ENCODE measurements at regions not wholly inside any gene's neighbourhood (a gene's known extent, or its start where the extent isn't known, plus 50 kb on each side); places are given as distances from the start of the nearest gene placed in this dataset.

- Histone ChIP-seq H3F3A (replicated peaks; ENCODE audit: insufficient read depth) (no peaks in the 10 kb centered on the region), H3K36me3 (replicated peaks in 1 of 2; ENCODE audit: control insufficient read depth in 1 of 2, insufficient read depth in 2 of 2, low read length in 1 of 2) (no peaks in the 10 kb centered on the region), H3K4me1 (ENCODE audit: control insufficient read depth in 1 of 2, insufficient read depth in 2 of 2, low read depth in 1 of 2, low read length in 1 of 2) (no peaks in the 10 kb centered on the region; a peak in 1 of 4 replicates), H3K9me3 (no peaks in the 10 kb centered on the region), H2AFZ (ENCODE audit: low read depth) (no peak overlapping the region), H3K4me2 (no peak overlapping the region), H3K27me3 (ENCODE audit: insufficient read depth) (no peaks in the 10 kb centered on the region), H3K79me2 (ENCODE audit: insufficient read depth) (no peaks in the 10 kb centered on the region), H3K27ac (ENCODE audit: low read depth in 2 of 2, low read length in 1 of 2) (no peak overlapping the region), H3K4me3 (ENCODE audit: low read depth in 2 of 2, low read length in 1 of 2) (no peak overlapping the region), H4K20me1 (ENCODE audit: insufficient read depth) (no peaks in the 10 kb centered on the region), H3K9me2 (no peaks in the 10 kb centered on the region), H3K9ac (no peak overlapping the region)
- no peak for TF ChIP-seq EZH2phosphoT487 (IDR thresholded peaks at IDR 0.05; ENCODE audit: borderline replicate concordance, low read depth)
- no peak for TF ChIP-seq TEAD4 (IDR thresholded peaks at IDR 0.05; ENCODE audit: borderline replicate concordance, insufficient read depth)
- no peak for TF ChIP-seq NFIC (IDR thresholded peaks at IDR 0.05; ENCODE audit: borderline replicate concordance)
- no peak for TF ChIP-seq RFX5 (IDR thresholded peaks at IDR 0.05; ENCODE audit: low read length)
- no peak for TF ChIP-seq MAX (IDR thresholded peaks at IDR 0.05; ENCODE audit: low read depth)
- TF ChIP-seq NRF1 (IDR thresholded peaks at IDR 0.05; ENCODE audit: low read depth, low read length): no peak
- no peak for TF ChIP-seq ELF1 (IDR thresholded peaks at IDR 0.05)
- TF ChIP-seq EP300 (IDR thresholded peaks at IDR 0.05; ENCODE audit: borderline replicate concordance in 1 of 2, low read depth in 1 of 2, low read length in 1 of 2): no peak
- TF ChIP-seq SIN3A (IDR thresholded peaks at IDR 0.05; ENCODE audit: borderline replicate concordance, low read depth, low read length): no peak
- TF ChIP-seq MXI1 (IDR thresholded peaks at IDR 0.05; ENCODE audit: low read depth, low read length): no peak
- TF ChIP-seq TAF1 (IDR thresholded peaks at IDR 0.05; ENCODE audit: borderline replicate concordance, low read depth, low read length): no peak
- no peak for TF ChIP-seq USF2 (IDR thresholded peaks at IDR 0.05; ENCODE audit: borderline replicate concordance, low read depth, low read length)
- no peak for TF ChIP-seq MEF2A (IDR thresholded peaks at IDR 0.05; ENCODE audit: borderline replicate concordance, low read depth)
- TF ChIP-seq ZBTB33 (IDR thresholded peaks at IDR 0.05; ENCODE audit: borderline replicate concordance, low read depth): no peak
- no peak for TF ChIP-seq SMC3 (IDR thresholded peaks at IDR 0.05; ENCODE audit: low read depth, low read length)
- TF ChIP-seq JUND (IDR thresholded peaks at IDR 0.05): no peak
- no peak for TF ChIP-seq GATA2 (CRISPR knock-in tag; IDR thresholded peaks at IDR 0.05)
- ChIA-PET POLR2A (no interaction called here), CTCF (no interaction called here)
- 94% methylated on average over 2 of the region's 2 CpGs for WGBS (ENCODE audit: low lambda C conversion rate)
- no peak for DNase-seq
These were observed 199.1 kb upstream of the UBE2E3 start for GRCh38 chr2:180781276-180781675.

GRCh38 chr2:180778291-180778690 lies 202.1 kb upstream of the UBE2E3 start:
- Histone ChIP-seq H3K27me3 (ENCODE audit: insufficient read depth) (no peaks in the 10 kb centered on the region), H3K9ac (no peak overlapping the region), H3K27ac (ENCODE audit: low read depth in 2 of 2, low read length in 1 of 2) (no peak overlapping the region), H3K36me3 (replicated peaks in 1 of 2; ENCODE audit: control insufficient read depth in 1 of 2, insufficient read depth in 2 of 2, low read length in 1 of 2) (no peaks in the 10 kb centered on the region), H2AFZ (ENCODE audit: low read depth) (no peak overlapping the region), H3K9me3 (no peaks in the 10 kb centered on the region), H3K4me1 (ENCODE audit: control insufficient read depth in 1 of 2, insufficient read depth in 2 of 2, low read depth in 1 of 2, low read length in 1 of 2) (no peaks in the 10 kb centered on the region; a peak in 1 of 4 replicates), H3K9me2 (no peaks in the 10 kb centered on the region), H3K79me2 (ENCODE audit: insufficient read depth) (no peaks in the 10 kb centered on the region), H3F3A (replicated peaks; ENCODE audit: insufficient read depth) (no peaks in the 10 kb centered on the region), H3K4me3 (ENCODE audit: low read depth in 2 of 2, low read length in 1 of 2) (no peak overlapping the region), H4K20me1 (ENCODE audit: insufficient read depth) (no peaks in the 10 kb centered on the region), H3K4me2 (no peak overlapping the region)
- POLR2A ChIA-PET: no interaction called here
- DNase-seq: no peak
- 87% methylated on average over 5 of the region's 5 CpGs for WGBS (ENCODE audit: low lambda C conversion rate)
- CTCF ChIA-PET: no interaction called here
- TF ChIP-seq MAX (IDR thresholded peaks at IDR 0.05; ENCODE audit: low read depth) (no peak), FOSL2 (IDR thresholded peaks at IDR 0.05; ENCODE audit: borderline replicate concordance, low read depth) (no peak), SIN3A (IDR thresholded peaks at IDR 0.05; ENCODE audit: borderline replicate concordance, low read depth, low read length) (no peak), USF1 (IDR thresholded peaks at IDR 0.05; ENCODE audit: borderline replicate concordance, low read depth) (no peak), EP300 (IDR thresholded peaks at IDR 0.05; ENCODE audit: borderline replicate concordance in 1 of 2, low read depth in 1 of 2, low read length in 1 of 2) (no peak), MEF2A (IDR thresholded peaks at IDR 0.05; ENCODE audit: borderline replicate concordance, low read depth) (no peak), EZH2phosphoT487 (IDR thresholded peaks at IDR 0.05; ENCODE audit: borderline replicate concordance, low read depth) (no peak), TAF1 (IDR thresholded peaks at IDR 0.05; ENCODE audit: borderline replicate concordance, low read depth, low read length) (no peak), RCOR1 (IDR thresholded peaks at IDR 0.05; ENCODE audit: low read length) (no peak), RAD21 (IDR thresholded peaks at IDR 0.05; ENCODE audit: low read length) (no peak)

All from SK-N-SH (cell line).